Stomach (tissue), 4 donors: ENCODE measurements at regions not wholly inside any gene's neighbourhood (a gene's known extent, or its start where the extent isn't known, plus 50 kb on each side); places are given as distances from the start of the nearest gene placed in this dataset.

Experiments used
- EP300 ChIP-seq: sonication (generic); formaldehyde crosslinking; IDR thresholded peaks from one replicate; pipeline ENCODE4 v1.6.1; 2017; ENCODE audit warnings: antibody characterized with exemption
- POLR2A ChIP-seq, 4 donors: fragments of 450-650 bp; IDR thresholded peaks; one replicate each; pipeline ENCODE4 v1.6.1; 2016; ENCODE audit warnings: antibody characterized with exemption in 4 of 4, control low read depth in 2 of 4, mild to moderate bottlenecking in 1 of 4, moderate library complexity in 1 of 4
- POLR2AphosphoS5 ChIP-seq, 3 donors: sonication (generic); formaldehyde crosslinking; IDR thresholded peaks; one replicate each; pipeline ENCODE4 v1.6.1; 2016; ENCODE audit warnings: antibody characterized with exemption in 3 of 3
- TF ChIP-seq, protein P1 (sequence below), 7 experiments: fragments of 450-650 bp in 4 of 7; fragments of 200-600 bp in 3 of 7; sonication (generic) in 3 of 7; IDR thresholded peaks; one replicate each; pipeline ENCODE4 v1.5.1; 2016 to 2019; ENCODE audit warnings: antibody characterized with exemption in 7 of 7, control low read depth in 2 of 7, mild to moderate bottlenecking in 1 of 7

- TF ChIP-seq, protein P1, sequence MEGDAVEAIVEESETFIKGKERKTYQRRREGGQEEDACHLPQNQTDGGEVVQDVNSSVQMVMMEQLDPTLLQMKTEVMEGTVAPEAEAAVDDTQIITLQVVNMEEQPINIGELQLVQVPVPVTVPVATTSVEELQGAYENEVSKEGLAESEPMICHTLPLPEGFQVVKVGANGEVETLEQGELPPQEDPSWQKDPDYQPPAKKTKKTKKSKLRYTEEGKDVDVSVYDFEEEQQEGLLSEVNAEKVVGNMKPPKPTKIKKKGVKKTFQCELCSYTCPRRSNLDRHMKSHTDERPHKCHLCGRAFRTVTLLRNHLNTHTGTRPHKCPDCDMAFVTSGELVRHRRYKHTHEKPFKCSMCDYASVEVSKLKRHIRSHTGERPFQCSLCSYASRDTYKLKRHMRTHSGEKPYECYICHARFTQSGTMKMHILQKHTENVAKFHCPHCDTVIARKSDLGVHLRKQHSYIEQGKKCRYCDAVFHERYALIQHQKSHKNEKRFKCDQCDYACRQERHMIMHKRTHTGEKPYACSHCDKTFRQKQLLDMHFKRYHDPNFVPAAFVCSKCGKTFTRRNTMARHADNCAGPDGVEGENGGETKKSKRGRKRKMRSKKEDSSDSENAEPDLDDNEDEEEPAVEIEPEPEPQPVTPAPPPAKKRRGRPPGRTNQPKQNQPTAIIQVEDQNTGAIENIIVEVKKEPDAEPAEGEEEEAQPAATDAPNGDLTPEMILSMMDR (IDR thresholded peaks at IDR 0.05), result no peak
- TF ChIP-seq POLR2A (IDR thresholded peaks at IDR 0.05), result no peak
- TF ChIP-seq EP300, result no peak
- TF ChIP-seq POLR2AphosphoS5 (IDR thresholded peaks at IDR 0.05), result no peak
Observed at GRCh38 chr3:159371961-159372360, 570.1 kb downstream of the MFSD1 start.
